GM12878 (cell line): ENCODE measurements at regions not wholly inside any gene's neighbourhood (a gene's known extent, or its start where the extent isn't known, plus 50 kb on each side); places are given as distances from the start of the nearest gene placed in this dataset.
A peak's percentile ranks its signal among the peaks of the same experiment; 100 is the strongest.

Experiments used
- ATAC-seq: fragments of 200-7000 bp; cut with Tn5 transposase; 3 replicates; pipeline ENCODE4 v1.9.1; 2020; ENCODE audit warnings: mild to moderate bottlenecking, moderate library complexity
- BruUV-seq: library from RNA; stranded (reverse); fragments of 400-500 nt; replicated peaks from 2 replicates; lab custom pipeline; 2021; lab: Mats Ljungman, UMichigan
- CTCF ChIA-PET: fragments of 300-600 bp; sonication (Branson Sonifier 250); formaldehyde crosslinking; extraction: SDS; loops from one replicate; lab custom pipeline; 2021; ENCODE audit warnings: inconsistent platforms; lab: Yijun Ruan, JAX
- POLR2A ChIA-PET: fragments of 350-600 bp; formaldehyde crosslinking; extraction: SDS; loops from one replicate; lab custom pipeline; 2021; ENCODE audit warnings: inconsistent platforms; lab: Charles Lee
- RAD21 ChIA-PET: fragments of 300-600 bp; sonication (Branson Sonifier 250); formaldehyde crosslinking; loops from one replicate; lab custom pipeline; 2023; ENCODE audit warnings: antibody characterized with exemption; ENCODE audit not compliant: unreplicated experiment; lab: Charles Lee
- SMC1A ChIA-PET: fragments of 300-600 bp; sonication (Branson Sonifier 250); formaldehyde crosslinking; loops from one replicate; lab custom pipeline; 2023; ENCODE audit not compliant: unreplicated experiment, uncharacterized antibody; lab: Charles Lee
- DNase-seq: peaks from one replicate; pipeline ENCODE4 v3.0.0-alpha.2; 2011; ENCODE audit warnings: low read depth, low spot score
- FAIRE-seq: peaks from 3 replicates; lab custom pipeline; 2011; peaks lifted over from hg19 to GRCh38; lab: Jason Lieb, UNC
- H2AFZ ChIP-seq: 2 replicates; pipeline ENCODE4 v1.6.0; 2011; ENCODE audit warnings: low read depth, low read length, control low read depth; ENCODE audit not compliant: control insufficient read depth
- H3K27ac ChIP-seq: 2 replicates; pipeline ENCODE4 v1.5.1; 2011; ENCODE audit warnings: control low read depth; ENCODE audit not compliant: control insufficient read depth, insufficient read depth
- H3K27me3 ChIP-seq, 2 experiments: replicated peaks in 1 of 2; 2 replicates each; pipeline versions ENCODE4 v1.6.0 to v1.6.1; 2011; ENCODE audit warnings: low read length in 1 of 2; ENCODE audit not compliant: control insufficient read depth in 2 of 2, insufficient read depth in 2 of 2
- H3K36me3 ChIP-seq, 2 experiments: 2 replicates each; pipeline ENCODE4 v1.5.1; 2011; ENCODE audit warnings: low read length in 1 of 2; ENCODE audit not compliant: control insufficient read depth in 2 of 2, insufficient read depth in 2 of 2
- H3K4me1 ChIP-seq: 2 replicates; pipeline ENCODE4 v1.6.1; 2011; ENCODE audit warnings: mild to moderate bottlenecking, low read length, moderate library complexity, mixed read lengths; ENCODE audit not compliant: control insufficient read depth, insufficient read depth
- H3K4me2 ChIP-seq: 2 replicates; pipeline ENCODE4 v1.6.0; 2011; ENCODE audit warnings: control low read depth; ENCODE audit not compliant: control insufficient read depth, insufficient read depth
- H3K4me3 ChIP-seq: fragments of 200-600 bp; sonication (generic); 2 replicates; pipeline ENCODE4 v1.5.1; 2016
- H3K79me2 ChIP-seq: 2 replicates; pipeline ENCODE4 v1.6.0; 2011; ENCODE audit warnings: low read length; ENCODE audit not compliant: control insufficient read depth, insufficient read depth
- H3K9ac ChIP-seq: 2 replicates; pipeline ENCODE4 v1.8.0; 2011; ENCODE audit warnings: low read length, control low read depth, mixed read lengths; ENCODE audit not compliant: control insufficient read depth, insufficient read depth
- H3K9me3 ChIP-seq: replicated peaks from 3 replicates; pipeline ENCODE4 v1.5.1; 2011; ENCODE audit warnings: mild to moderate bottlenecking, low read length; ENCODE audit not compliant: control insufficient read depth, insufficient read depth
- H4K20me1 ChIP-seq: 2 replicates; pipeline ENCODE4 v1.6.0; 2011; ENCODE audit not compliant: control insufficient read depth, insufficient read depth
- ASH2L ChIP-seq: fragments of 300-600, 200-600 bp; sonication (generic); IDR thresholded peaks from 2 replicates; pipeline ENCODE4 v1.6.1; 2017; ENCODE audit warnings: low read depth, mild to moderate bottlenecking, borderline replicate concordance
- BCL11A ChIP-seq: IDR thresholded peaks from 2 replicates; pipeline ENCODE4 v1.6.1; 2011; ENCODE audit warnings: low read depth, low read length
- BRCA1 ChIP-seq: IDR thresholded peaks from 2 replicates; pipeline ENCODE4 v1.6.1; 2011; ENCODE audit warnings: low read depth, low read length, improper control_type of control experiment
- ESRRA ChIP-seq: IDR thresholded peaks from 2 replicates; pipeline ENCODE4 v1.6.1; 2012; ENCODE audit warnings: mild to moderate bottlenecking, low read length, improper control_type of control experiment
- GABPA ChIP-seq: IDR thresholded peaks from 2 replicates; pipeline ENCODE4 v1.6.1; 2014; ENCODE audit warnings: antibody characterized with exemption, low read depth, mild to moderate bottlenecking, inconsistent platforms
- IKZF2 ChIP-seq, 2 experiments: fragments of 450-650 bp; IDR thresholded peaks; 2 replicates each; pipeline ENCODE4 v1.6.1; 2017; ENCODE audit warnings: mild to moderate bottlenecking in 2 of 2, moderate library complexity in 2 of 2
- MYB ChIP-seq: fragments of 150-350 bp; IDR thresholded peaks from 2 replicates; pipeline ENCODE4 v1.6.1; 2014; ENCODE audit warnings: mild to moderate bottlenecking, low read depth, low read length, borderline replicate concordance
- NFYA ChIP-seq: IDR thresholded peaks from 2 replicates; pipeline ENCODE4 v1.6.1; 2011; ENCODE audit warnings: low read depth, mild to moderate bottlenecking, low read length, improper control_type of control experiment, borderline replicate concordance
- PBX3 ChIP-seq: IDR thresholded peaks from 2 replicates; pipeline ENCODE4 v1.6.1; 2011; ENCODE audit warnings: mild to moderate bottlenecking, low read depth, low read length, moderate library complexity; ENCODE audit not compliant: insufficient replicate concordance
- POU2F2 ChIP-seq: IDR thresholded peaks from 3 replicates; pipeline ENCODE4 v1.6.1; 2011; ENCODE audit warnings: low read depth, mild to moderate bottlenecking, low read length, borderline replicate concordance
- WGBS: methylation state at CpG from one replicate; pipeline ENCODE4 v1.1.6; 2016; ENCODE audit warnings: low lambda C conversion rate; ENCODE audit not compliant: insufficient replicate concordance, insufficient coverage; ENCODE audit errors: missing lambda C conversion rate; 5-methylcytosine and 5-hydroxymethylcytosine counted together
- in situ Hi-C: fragments of 300-500 bp; cut with MboI; formaldehyde crosslinking; loops from 9 replicates; pipeline ENCODE4 v1.14.3; 2018; ENCODE audit warnings: mixed read lengths
- intact Hi-C: fragments of 100-400 bp; cut with micrococcal nuclease; formaldehyde crosslinking; loops from one replicate; pipeline ENCODE4 v1.14.2; 2022; ENCODE audit not compliant: unreplicated experiment
- TF ChIP-seq, protein P1 (sequence below): fragments of 450-650 bp; IDR thresholded peaks from 2 replicates; pipeline ENCODE4 v1.6.1; 2017; ENCODE audit warnings: mild to moderate bottlenecking, low read depth, inconsistent platforms; ENCODE audit not compliant: poor library complexity, severe bottlenecking
- TF ChIP-seq, protein P2 (sequence below): fragments of 450-650 bp; formaldehyde crosslinking; IDR thresholded peaks from 2 replicates; pipeline ENCODE4 v1.4.0; 2020; ENCODE audit warnings: mild to moderate bottlenecking, moderate library complexity

DNA sequence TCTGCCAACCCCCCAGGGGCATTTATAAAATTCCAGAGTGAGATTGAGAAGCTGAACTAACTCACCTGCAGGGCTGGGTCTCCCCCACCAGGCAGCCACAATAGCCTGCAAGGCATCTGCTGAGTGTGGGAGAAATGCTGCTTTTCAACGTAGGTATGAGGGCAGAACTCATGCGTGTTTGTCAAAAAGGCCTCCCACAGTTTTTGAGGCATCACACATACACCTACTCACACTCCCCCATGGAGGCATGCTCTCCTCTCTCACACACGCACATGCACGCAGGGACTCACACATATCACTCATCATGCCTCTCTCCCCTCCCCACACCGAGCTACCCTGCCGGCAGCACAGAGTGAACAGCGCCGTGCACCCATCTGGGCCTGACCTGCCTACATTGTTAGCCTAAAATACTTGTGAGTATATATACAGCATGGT is 390.5 kb downstream of the FGF9 start:
- ATAC-seq: peak; percentile 83
- H3K36me3 ChIP-seq: no peaks in the 10 kb centered on the region
- peak overlapping the region; percentile 78 for H2AFZ ChIP-seq
- peak overlapping the region; percentile 80 for H3K4me2 ChIP-seq
- no peaks in the 10 kb centered on the region for H4K20me1 ChIP-seq
- ChIA-PET CTCF (interaction anchor here (0.6 to 3.4 kb wide), 14 partner anchors 11 to 819 kb away, joined by 3 to 19 read pairs (median 3); no protein-coding TSS in a partner anchor), SMC1A (interaction anchor here (0.7 to 3.3 kb wide), 13 partner anchors 10 to 424 kb away, joined by 3 to 23 read pairs (median 5); no protein-coding TSS in a partner anchor), RAD21 (interaction anchor here (0.8 to 3.9 kb wide), 8 partner anchors 12 to 423 kb away, joined by 3 to 30 read pairs (median 5); no protein-coding TSS in a partner anchor), POLR2A (interaction anchor here (1.0 kb wide), 1 partner anchor 53 kb away, joined by 5 read pairs; no protein-coding TSS in a partner anchor)
- DNase-seq: peak; percentile 51
- BruUV-seq: no TSS peak
- WGBS: 4% methylated on average over 8 of the region's 8 CpGs
- H3K9me3 ChIP-seq: no peaks in the 10 kb centered on the region; the same call in 2 of the 3 replicates
- H3K27me3 ChIP-seq: no peaks in the 10 kb centered on the region
- in situ Hi-C loops (no loop called here), intact Hi-C loops (loop anchor here (2.0 to 5.0 kb wide), 4 partner anchors 101 to 423 kb away; partner anchors contain the start of gene FGF9)
- peak overlapping the region; percentile 68 for H3K9ac ChIP-seq
- H3K27ac ChIP-seq: peak overlapping the region; percentile 94
- no peaks in the 10 kb centered on the region for H3K79me2 ChIP-seq
- H3K4me3 ChIP-seq: no peak overlapping the region
- peak; percentile 23 for FAIRE-seq
- H3K4me1 ChIP-seq: peaks cover 25% of the 10 kb centered on the region
- TF ChIP-seq, protein P1, sequence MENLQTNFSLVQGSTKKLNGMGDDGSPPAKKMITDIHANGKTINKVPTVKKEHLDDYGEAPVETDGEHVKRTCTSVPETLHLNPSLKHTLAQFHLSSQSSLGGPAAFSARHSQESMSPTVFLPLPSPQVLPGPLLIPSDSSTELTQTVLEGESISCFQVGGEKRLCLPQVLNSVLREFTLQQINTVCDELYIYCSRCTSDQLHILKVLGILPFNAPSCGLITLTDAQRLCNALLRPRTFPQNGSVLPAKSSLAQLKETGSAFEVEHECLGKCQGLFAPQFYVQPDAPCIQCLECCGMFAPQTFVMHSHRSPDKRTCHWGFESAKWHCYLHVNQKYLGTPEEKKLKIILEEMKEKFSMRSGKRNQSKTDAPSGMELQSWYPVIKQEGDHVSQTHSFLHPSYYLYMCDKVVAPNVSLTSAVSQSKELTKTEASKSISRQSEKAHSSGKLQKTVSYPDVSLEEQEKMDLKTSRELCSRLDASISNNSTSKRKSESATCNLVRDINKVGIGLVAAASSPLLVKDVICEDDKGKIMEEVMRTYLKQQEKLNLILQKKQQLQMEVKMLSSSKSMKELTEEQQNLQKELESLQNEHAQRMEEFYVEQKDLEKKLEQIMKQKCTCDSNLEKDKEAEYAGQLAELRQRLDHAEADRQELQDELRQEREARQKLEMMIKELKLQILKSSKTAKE: no peak
- TF ChIP-seq ESRRA (no peak), BCL11A (peak; percentile 78; the same call in 1 of the 2 replicates), ASH2L (no peak), POU2F2 (peak; percentile 45; the same call in 1 of the 3 replicates), PBX3 (no peak), IKZF2 (IDR thresholded peaks at IDR 0.05) (peak in 1 of 2 experiments; percentile 32; a peak in 1 of 4 replicates), NFYA (no peak), GABPA (no peak), MYB (no peak), BRCA1 (no peak)
- TF ChIP-seq, protein P2, sequence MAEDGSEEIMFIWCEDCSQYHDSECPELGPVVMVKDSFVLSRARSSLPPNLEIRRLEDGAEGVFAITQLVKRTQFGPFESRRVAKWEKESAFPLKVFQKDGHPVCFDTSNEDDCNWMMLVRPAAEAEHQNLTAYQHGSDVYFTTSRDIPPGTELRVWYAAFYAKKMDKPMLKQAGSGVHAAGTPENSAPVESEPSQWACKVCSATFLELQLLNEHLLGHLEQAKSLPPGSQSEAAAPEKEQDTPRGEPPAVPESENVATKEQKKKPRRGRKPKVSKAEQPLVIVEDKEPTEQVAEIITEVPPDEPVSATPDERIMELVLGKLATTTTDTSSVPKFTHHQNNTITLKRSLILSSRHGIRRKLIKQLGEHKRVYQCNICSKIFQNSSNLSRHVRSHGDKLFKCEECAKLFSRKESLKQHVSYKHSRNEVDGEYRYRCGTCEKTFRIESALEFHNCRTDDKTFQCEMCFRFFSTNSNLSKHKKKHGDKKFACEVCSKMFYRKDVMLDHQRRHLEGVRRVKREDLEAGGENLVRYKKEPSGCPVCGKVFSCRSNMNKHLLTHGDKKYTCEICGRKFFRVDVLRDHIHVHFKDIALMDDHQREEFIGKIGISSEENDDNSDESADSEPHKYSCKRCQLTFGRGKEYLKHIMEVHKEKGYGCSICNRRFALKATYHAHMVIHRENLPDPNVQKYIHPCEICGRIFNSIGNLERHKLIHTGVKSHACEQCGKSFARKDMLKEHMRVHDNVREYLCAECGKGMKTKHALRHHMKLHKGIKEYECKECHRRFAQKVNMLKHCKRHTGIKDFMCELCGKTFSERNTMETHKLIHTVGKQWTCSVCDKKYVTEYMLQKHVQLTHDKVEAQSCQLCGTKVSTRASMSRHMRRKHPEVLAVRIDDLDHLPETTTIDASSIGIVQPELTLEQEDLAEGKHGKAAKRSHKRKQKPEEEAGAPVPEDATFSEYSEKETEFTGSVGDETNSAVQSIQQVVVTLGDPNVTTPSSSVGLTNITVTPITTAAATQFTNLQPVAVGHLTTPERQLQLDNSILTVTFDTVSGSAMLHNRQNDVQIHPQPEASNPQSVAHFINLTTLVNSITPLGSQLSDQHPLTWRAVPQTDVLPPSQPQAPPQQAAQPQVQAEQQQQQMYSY: no peak
